ENCODE measurements at regions not wholly inside any gene's neighbourhood (a gene's known extent, or its start where the extent isn't known, plus 50 kb on each side); places are given as distances from the start of the nearest gene placed in this dataset.
"Not testable (repeated sequence)": the region's sequence is repeated elsewhere in the genome, so short reads cannot be mapped to it uniquely, and the experiment has no call there.

- not testable (repeated sequence) for TF ChIP-seq CTCF, POLR2A (IDR thresholded peaks at IDR 0.05)
These were observed 129.5 kb upstream of the PLEKHM1 start for GRCh38 chr17:45619984-45620405.
